HCT116 (cell line): ENCODE measurements at regions not wholly inside any gene's neighbourhood (a gene's known extent, or its start where the extent isn't known, plus 50 kb on each side); places are given as distances from the start of the nearest gene placed in this dataset.

Source experiments
- ATAC-seq: fragments of 200-7000 bp; cut with Tn5 transposase; 2 replicates; pipeline ENCODE4 v1.9.1; 2020; ENCODE audit warnings: mild to moderate bottlenecking, moderate library complexity
- BruUV-seq: library from RNA; stranded (reverse); fragments of 400-500 nt; replicated peaks from 2 replicates; lab custom pipeline; 2021; lab: Mats Ljungman, UMichigan
- CTCF ChIA-PET: fragments of 300-600 bp; sonication (Branson Sonifier 250); formaldehyde crosslinking; loops from one replicate; lab custom pipeline; 2021; ENCODE audit warnings: antibody characterized with exemption; lab: Charles Lee
- POLR2A ChIA-PET: fragments of 300-600, 350-600 bp; sonication (Branson Sonifier 250); formaldehyde crosslinking; loops from one replicate; lab custom pipeline; 2021; ENCODE audit warnings: antibody characterized with exemption; lab: Charles Lee
- RAD21 ChIA-PET, 2 experiments: fragments of 300-600 bp; sonication (Branson Sonifier 250); formaldehyde crosslinking; loops; one replicate each; lab custom pipeline; 2023; ENCODE audit warnings: low total read pairs in 2 of 2; ENCODE audit not compliant: uncharacterized antibody in 2 of 2, unreplicated experiment in 2 of 2, low non-redundant PET in 1 of 2; lab: Charles Lee
- DNase-seq: peaks from one replicate; pipeline ENCODE4 v3.0.0-alpha.2; 2010; ENCODE audit warnings: low read depth, low spot score
- H2AFZ ChIP-seq: fragments of 200-600 bp; shearing (Covaris generic), sonication (generic); 2 replicates; pipeline ENCODE4 v1.6.1; 2017; ENCODE audit warnings: low read depth, mixed run types, mixed read lengths, antibody characterized with exemption, low read length; ENCODE audit not compliant: poor library complexity, severe bottlenecking
- H3K27ac ChIP-seq: 2 replicates; pipeline ENCODE4 v1.5.1; 2012; ENCODE audit warnings: low read depth, low read length
- H3K27me3 ChIP-seq: fragments of 200-600 bp; sonication (generic); 2 replicates; pipeline ENCODE4 v1.6.1; 2016; ENCODE audit warnings: mixed run types, low read length, mixed read lengths; ENCODE audit not compliant: insufficient read depth
- H3K36me3 ChIP-seq, 2 experiments: fragments of 200-500 bp in 1 of 2; fragments of 200-600 bp in 1 of 2; sonication (Bioruptor generic) in 1 of 2; sonication (generic) in 1 of 2; 2 replicates each; pipeline versions ENCODE4 v1.5.1 to v1.6.1; 2014 to 2016; ENCODE audit warnings: low read length in 2 of 2, inconsistent platforms in 1 of 2, mixed read lengths in 1 of 2, mixed run types in 1 of 2; ENCODE audit not compliant: insufficient read depth in 2 of 2, control insufficient read depth in 1 of 2
- H3K4me1 ChIP-seq, 2 experiments: fragments of 200-600 bp in 1 of 2; sonication (generic) in 1 of 2; 2 replicates each; pipeline versions ENCODE4 v1.5.1 to v1.6.1; 2012 to 2017; ENCODE audit warnings: low read length in 2 of 2, inconsistent platforms in 1 of 2, mild to moderate bottlenecking in 1 of 2, mixed read lengths in 1 of 2, mixed run types in 1 of 2, moderate library complexity in 1 of 2; ENCODE audit not compliant: insufficient read depth in 2 of 2, control insufficient read depth in 1 of 2
- H3K4me2 ChIP-seq: fragments of 200-600 bp; sonication (generic); 2 replicates; pipeline ENCODE4 v1.6.1; 2017; ENCODE audit warnings: mixed run types, low read length, mixed read lengths
- H3K4me3 ChIP-seq, 2 experiments: fragments of 200-600 bp in 1 of 2; sonication (generic) in 1 of 2; replicated peaks in 1 of 2; 2 replicates each; pipeline ENCODE4 v1.5.1; 2011 to 2016; ENCODE audit warnings: low read length in 2 of 2, control low read depth in 1 of 2, low read depth in 1 of 2, mild to moderate bottlenecking in 1 of 2, mixed read lengths in 1 of 2, mixed run types in 1 of 2
- H3K79me2 ChIP-seq: fragments of 200-600 bp; sonication (generic); 2 replicates; pipeline ENCODE4 v1.6.1; 2017; ENCODE audit warnings: mild to moderate bottlenecking, mixed run types, low read length, moderate library complexity, mixed read lengths; ENCODE audit not compliant: insufficient read depth
- H3K9ac ChIP-seq: fragments of 200-600 bp; sonication (generic); 2 replicates; pipeline ENCODE4 v1.6.1; 2016; ENCODE audit warnings: low read length, mixed read lengths
- H3K9me2 ChIP-seq: fragments of 200-600 bp; sonication (generic), shearing (Covaris generic); 2 replicates; pipeline ENCODE4 v1.6.1; 2017; ENCODE audit warnings: mixed run types, mild to moderate bottlenecking, moderate library complexity; ENCODE audit not compliant: insufficient read depth
- H3K9me3 ChIP-seq, 2 experiments: fragments of 200-500 bp in 1 of 2; fragments of 200-600 bp in 1 of 2; sonication (Bioruptor generic) in 1 of 2; sonication (generic) in 1 of 2; 2 replicates each; pipeline ENCODE4 v1.6.1; 2014 to 2017; ENCODE audit warnings: low read length in 2 of 2, mixed read lengths in 2 of 2, inconsistent platforms in 1 of 2, low read depth in 1 of 2, mild to moderate bottlenecking in 1 of 2, mixed run types in 1 of 2, moderate library complexity in 1 of 2; ENCODE audit not compliant: control insufficient read depth in 1 of 2, insufficient read depth in 1 of 2
- H4K20me1 ChIP-seq: fragments of 200-600 bp; sonication (generic), shearing (Covaris generic); 2 replicates; pipeline ENCODE4 v1.6.1; 2017; ENCODE audit warnings: mixed run types, mild to moderate bottlenecking, moderate library complexity; ENCODE audit not compliant: insufficient read depth
- ATF3 ChIP-seq: IDR thresholded peaks from 2 replicates; pipeline ENCODE4 v1.6.1; 2012
- CBX3 ChIP-seq: IDR thresholded peaks from 2 replicates; pipeline ENCODE4 v1.6.1; 2012; ENCODE audit warnings: low read depth
- CEBPB ChIP-seq: IDR thresholded peaks from 2 replicates; pipeline ENCODE4 v1.6.1; 2012; ENCODE audit warnings: low read depth
- CTCF ChIP-seq, 3 experiments: fragments of 200-600 bp in 1 of 3; sonication (generic) in 1 of 3; IDR thresholded peaks in 2 of 3; conservative IDR thresholded peaks in 1 of 3; 2 replicates each; pipeline ENCODE4 v1.5.1; 2012 to 2017; ENCODE audit warnings: low read depth in 2 of 3, low read length in 2 of 3, antibody characterized with exemption in 1 of 3, borderline replicate concordance in 1 of 3, control low read depth in 1 of 3, mild to moderate bottlenecking in 1 of 3, mixed read lengths in 1 of 3, mixed run types in 1 of 3, moderate library complexity in 1 of 3; ENCODE audit not compliant: insufficient read depth in 1 of 3
- EGR1 ChIP-seq: IDR thresholded peaks from 2 replicates; pipeline ENCODE4 v1.6.1; 2012; ENCODE audit warnings: low read depth
- ELF1 ChIP-seq: IDR thresholded peaks from 2 replicates; pipeline ENCODE4 v1.6.1; 2012; ENCODE audit warnings: low read depth, borderline replicate concordance
- EZH2 ChIP-seq: fragments of 200-600 bp; sonication (generic); IDR thresholded peaks from 2 replicates; pipeline ENCODE4 v1.6.1; 2017; ENCODE audit warnings: antibody characterized with exemption, mixed run types
- EZH2phosphoT487 ChIP-seq: fragments of 200-600 bp; IDR thresholded peaks from 2 replicates; pipeline ENCODE4 v1.6.1; 2018; ENCODE audit warnings: antibody characterized with exemption, borderline replicate concordance
- FOSL1 ChIP-seq: IDR thresholded peaks from 2 replicates; pipeline ENCODE4 v1.6.1; 2012; ENCODE audit warnings: low read depth
- POLR2A ChIP-seq: IDR thresholded peaks from 2 replicates; pipeline ENCODE4 v1.7.0; 2011; ENCODE audit warnings: borderline replicate concordance; ENCODE audit not compliant: insufficient read depth, insufficient read length; ENCODE audit errors: extremely low read depth
- POLR2AphosphoS5 ChIP-seq: IDR thresholded peaks from 2 replicates; pipeline ENCODE4 v1.6.1; 2011; ENCODE audit warnings: mild to moderate bottlenecking, low read depth, low read length, moderate library complexity
- RAD21 ChIP-seq: IDR thresholded peaks from 2 replicates; pipeline ENCODE4 v1.6.1; 2012; ENCODE audit warnings: low read depth, mild to moderate bottlenecking
- SIN3A ChIP-seq: IDR thresholded peaks from 2 replicates; pipeline ENCODE4 v1.6.1; 2012; ENCODE audit warnings: low read depth
- SRF ChIP-seq: IDR thresholded peaks from 2 replicates; pipeline ENCODE4 v1.6.1; 2012; ENCODE audit warnings: low read depth
- TCF7L2 ChIP-seq: IDR thresholded peaks from 2 replicates; pipeline ENCODE4 v1.7.0; 2011; ENCODE audit warnings: borderline replicate concordance, inconsistent platforms; ENCODE audit not compliant: insufficient read depth, insufficient read length; ENCODE audit errors: extremely low read depth
- YY1 ChIP-seq: IDR thresholded peaks from 2 replicates; pipeline ENCODE4 v1.6.1; 2011; ENCODE audit warnings: low read length, low read depth, moderate library complexity, mild to moderate bottlenecking; ENCODE audit not compliant: insufficient replicate concordance; ENCODE audit errors: extremely low read depth
- ZFX ChIP-seq: fragments of 450-650 bp; IDR thresholded peaks from 2 replicates; pipeline ENCODE4 v1.6.1; 2017
- ZNF274 ChIP-seq: fragments of 200-500 bp; sonication (Bioruptor generic); IDR thresholded peaks from 2 replicates; pipeline ENCODE4 v1.6.1; 2014; ENCODE audit warnings: mild to moderate bottlenecking, low read depth, low read length, inconsistent platforms
- intact Hi-C: fragments of 100-400 bp; cut with micrococcal nuclease; formaldehyde crosslinking; loops from 2 replicates; pipeline ENCODE4 v1.10.0; 2022
- TF ChIP-seq, protein P1 (sequence below): IDR thresholded peaks from 2 replicates; pipeline ENCODE4 v1.6.1; 2011; ENCODE audit warnings: mild to moderate bottlenecking, low read length, moderate library complexity; ENCODE audit not compliant: insufficient replicate concordance; ENCODE audit errors: extremely low read depth
- TF ChIP-seq, protein P2 (sequence below): IDR thresholded peaks from 2 replicates; pipeline ENCODE4 v1.6.1; 2012; ENCODE audit warnings: low read depth

- Histone ChIP-seq H3K4me3 (no peak overlapping the region), H3K36me3 (no peaks in the 10 kb centered on the region), H3K27me3 (no peaks in the 10 kb centered on the region), H3K4me2 (no peak overlapping the region), H3K4me1 (no peaks in the 10 kb centered on the region), H3K9me2 (no peaks in the 10 kb centered on the region), H2AFZ (no peak overlapping the region), H4K20me1 (no peaks in the 10 kb centered on the region), H3K27ac (no peak overlapping the region), H3K9me3 (peaks cover 17 to 21% of the 10 kb centered on the region in 2 experiments; a peak in 3 of 4 replicates), H3K79me2 (no peaks in the 10 kb centered on the region), H3K9ac (no peak overlapping the region)
- no peak for TF ChIP-seq EZH2
- TF ChIP-seq SIN3A: no peak
- TF ChIP-seq, protein P1, sequence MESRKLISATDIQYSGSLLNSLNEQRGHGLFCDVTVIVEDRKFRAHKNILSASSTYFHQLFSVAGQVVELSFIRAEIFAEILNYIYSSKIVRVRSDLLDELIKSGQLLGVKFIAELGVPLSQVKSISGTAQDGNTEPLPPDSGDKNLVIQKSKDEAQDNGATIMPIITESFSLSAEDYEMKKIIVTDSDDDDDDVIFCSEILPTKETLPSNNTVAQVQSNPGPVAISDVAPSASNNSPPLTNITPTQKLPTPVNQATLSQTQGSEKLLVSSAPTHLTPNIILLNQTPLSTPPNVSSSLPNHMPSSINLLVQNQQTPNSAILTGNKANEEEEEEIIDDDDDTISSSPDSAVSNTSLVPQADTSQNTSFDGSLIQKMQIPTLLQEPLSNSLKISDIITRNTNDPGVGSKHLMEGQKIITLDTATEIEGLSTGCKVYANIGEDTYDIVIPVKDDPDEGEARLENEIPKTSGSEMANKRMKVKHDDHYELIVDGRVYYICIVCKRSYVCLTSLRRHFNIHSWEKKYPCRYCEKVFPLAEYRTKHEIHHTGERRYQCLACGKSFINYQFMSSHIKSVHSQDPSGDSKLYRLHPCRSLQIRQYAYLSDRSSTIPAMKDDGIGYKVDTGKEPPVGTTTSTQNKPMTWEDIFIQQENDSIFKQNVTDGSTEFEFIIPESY: no peak
- no peak for TF ChIP-seq POLR2AphosphoS5
- TF ChIP-seq SRF: no peak
- TF ChIP-seq ZNF274: no peak
- TF ChIP-seq ZFX: no peak
- no peak for TF ChIP-seq CBX3
- TF ChIP-seq RAD21: no peak
- TF ChIP-seq, protein P2, sequence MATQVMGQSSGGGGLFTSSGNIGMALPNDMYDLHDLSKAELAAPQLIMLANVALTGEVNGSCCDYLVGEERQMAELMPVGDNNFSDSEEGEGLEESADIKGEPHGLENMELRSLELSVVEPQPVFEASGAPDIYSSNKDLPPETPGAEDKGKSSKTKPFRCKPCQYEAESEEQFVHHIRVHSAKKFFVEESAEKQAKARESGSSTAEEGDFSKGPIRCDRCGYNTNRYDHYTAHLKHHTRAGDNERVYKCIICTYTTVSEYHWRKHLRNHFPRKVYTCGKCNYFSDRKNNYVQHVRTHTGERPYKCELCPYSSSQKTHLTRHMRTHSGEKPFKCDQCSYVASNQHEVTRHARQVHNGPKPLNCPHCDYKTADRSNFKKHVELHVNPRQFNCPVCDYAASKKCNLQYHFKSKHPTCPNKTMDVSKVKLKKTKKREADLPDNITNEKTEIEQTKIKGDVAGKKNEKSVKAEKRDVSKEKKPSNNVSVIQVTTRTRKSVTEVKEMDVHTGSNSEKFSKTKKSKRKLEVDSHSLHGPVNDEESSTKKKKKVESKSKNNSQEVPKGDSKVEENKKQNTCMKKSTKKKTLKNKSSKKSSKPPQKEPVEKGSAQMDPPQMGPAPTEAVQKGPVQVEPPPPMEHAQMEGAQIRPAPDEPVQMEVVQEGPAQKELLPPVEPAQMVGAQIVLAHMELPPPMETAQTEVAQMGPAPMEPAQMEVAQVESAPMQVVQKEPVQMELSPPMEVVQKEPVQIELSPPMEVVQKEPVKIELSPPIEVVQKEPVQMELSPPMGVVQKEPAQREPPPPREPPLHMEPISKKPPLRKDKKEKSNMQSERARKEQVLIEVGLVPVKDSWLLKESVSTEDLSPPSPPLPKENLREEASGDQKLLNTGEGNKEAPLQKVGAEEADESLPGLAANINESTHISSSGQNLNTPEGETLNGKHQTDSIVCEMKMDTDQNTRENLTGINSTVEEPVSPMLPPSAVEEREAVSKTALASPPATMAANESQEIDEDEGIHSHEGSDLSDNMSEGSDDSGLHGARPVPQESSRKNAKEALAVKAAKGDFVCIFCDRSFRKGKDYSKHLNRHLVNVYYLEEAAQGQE: no peak
- no peak for TF ChIP-seq EZH2phosphoT487
- TF ChIP-seq CTCF (IDR thresholded peaks at IDR 0.05 in 2 of 3, conservative IDR thresholded peaks at IDR 0.05 in 1 of 3; ENCODE audit: borderline replicate concordance in 1 of 3, insufficient read depth in 1 of 3, low read depth in 2 of 3, low read length in 2 of 3): no peak
- no peak for TF ChIP-seq TCF7L2
- TF ChIP-seq POLR2A: no peak
- no peak for TF ChIP-seq CEBPB
- TF ChIP-seq EGR1: no peak
- no peak for TF ChIP-seq ATF3
- TF ChIP-seq YY1: no peak
- TF ChIP-seq FOSL1: no peak
- TF ChIP-seq ELF1: no peak
- POLR2A ChIA-PET: no interaction called here
- BruUV-seq: no TSS peak
- ATAC-seq (no peak), DNase-seq (no peak)
- intact Hi-C loops: no loop called here
- RAD21 ChIA-PET: no interaction called here
- CTCF ChIA-PET: no interaction called here
Measured at GRCh38 chr12:17999174-17999801, 90.7 kb downstream of the RERGL start.
